HCT116 (cell line): ENCODE measurements at regions not wholly inside any gene's neighbourhood (a gene's known extent, or its start where the extent isn't known, plus 50 kb on each side); places are given as distances from the start of the nearest gene placed in this dataset.

Source experiments
- ATAC-seq: fragments of 200-7000 bp; cut with Tn5 transposase; 2 replicates; pipeline ENCODE4 v1.9.1; 2020; ENCODE audit warnings: mild to moderate bottlenecking, moderate library complexity
- BruUV-seq: library from RNA; stranded (reverse); fragments of 400-500 nt; replicated peaks from 2 replicates; lab custom pipeline; 2021; lab: Mats Ljungman, UMichigan
- CTCF ChIA-PET: fragments of 300-600 bp; sonication (Branson Sonifier 250); formaldehyde crosslinking; loops from one replicate; lab custom pipeline; 2021; ENCODE audit warnings: antibody characterized with exemption; lab: Charles Lee
- POLR2A ChIA-PET: fragments of 300-600, 350-600 bp; sonication (Branson Sonifier 250); formaldehyde crosslinking; loops from one replicate; lab custom pipeline; 2021; ENCODE audit warnings: antibody characterized with exemption; lab: Charles Lee
- RAD21 ChIA-PET, 2 experiments: fragments of 300-600 bp; sonication (Branson Sonifier 250); formaldehyde crosslinking; loops; one replicate each; lab custom pipeline; 2023; ENCODE audit warnings: low total read pairs in 2 of 2; ENCODE audit not compliant: uncharacterized antibody in 2 of 2, unreplicated experiment in 2 of 2, low non-redundant PET in 1 of 2; lab: Charles Lee
- DNase-seq: peaks from one replicate; pipeline ENCODE4 v3.0.0-alpha.2; 2010; ENCODE audit warnings: low read depth, low spot score
- H2AFZ ChIP-seq: fragments of 200-600 bp; shearing (Covaris generic), sonication (generic); 2 replicates; pipeline ENCODE4 v1.6.1; 2017; ENCODE audit warnings: low read depth, mixed run types, mixed read lengths, antibody characterized with exemption, low read length; ENCODE audit not compliant: poor library complexity, severe bottlenecking
- H3K27ac ChIP-seq: 2 replicates; pipeline ENCODE4 v1.5.1; 2012; ENCODE audit warnings: low read depth, low read length
- H3K27me3 ChIP-seq: fragments of 200-600 bp; sonication (generic); 2 replicates; pipeline ENCODE4 v1.6.1; 2016; ENCODE audit warnings: mixed run types, low read length, mixed read lengths; ENCODE audit not compliant: insufficient read depth
- H3K36me3 ChIP-seq, 2 experiments: fragments of 200-500 bp in 1 of 2; fragments of 200-600 bp in 1 of 2; sonication (Bioruptor generic) in 1 of 2; sonication (generic) in 1 of 2; 2 replicates each; pipeline versions ENCODE4 v1.5.1 to v1.6.1; 2014 to 2016; ENCODE audit warnings: low read length in 2 of 2, inconsistent platforms in 1 of 2, mixed read lengths in 1 of 2, mixed run types in 1 of 2; ENCODE audit not compliant: insufficient read depth in 2 of 2, control insufficient read depth in 1 of 2
- H3K4me1 ChIP-seq, 2 experiments: fragments of 200-600 bp in 1 of 2; sonication (generic) in 1 of 2; 2 replicates each; pipeline versions ENCODE4 v1.5.1 to v1.6.1; 2012 to 2017; ENCODE audit warnings: low read length in 2 of 2, inconsistent platforms in 1 of 2, mild to moderate bottlenecking in 1 of 2, mixed read lengths in 1 of 2, mixed run types in 1 of 2, moderate library complexity in 1 of 2; ENCODE audit not compliant: insufficient read depth in 2 of 2, control insufficient read depth in 1 of 2
- H3K4me2 ChIP-seq: fragments of 200-600 bp; sonication (generic); 2 replicates; pipeline ENCODE4 v1.6.1; 2017; ENCODE audit warnings: mixed run types, low read length, mixed read lengths
- H3K4me3 ChIP-seq, 2 experiments: fragments of 200-600 bp in 1 of 2; sonication (generic) in 1 of 2; replicated peaks in 1 of 2; 2 replicates each; pipeline ENCODE4 v1.5.1; 2011 to 2016; ENCODE audit warnings: low read length in 2 of 2, control low read depth in 1 of 2, low read depth in 1 of 2, mild to moderate bottlenecking in 1 of 2, mixed read lengths in 1 of 2, mixed run types in 1 of 2
- H3K79me2 ChIP-seq: fragments of 200-600 bp; sonication (generic); 2 replicates; pipeline ENCODE4 v1.6.1; 2017; ENCODE audit warnings: mild to moderate bottlenecking, mixed run types, low read length, moderate library complexity, mixed read lengths; ENCODE audit not compliant: insufficient read depth
- H3K9ac ChIP-seq: fragments of 200-600 bp; sonication (generic); 2 replicates; pipeline ENCODE4 v1.6.1; 2016; ENCODE audit warnings: low read length, mixed read lengths
- H3K9me2 ChIP-seq: fragments of 200-600 bp; sonication (generic), shearing (Covaris generic); 2 replicates; pipeline ENCODE4 v1.6.1; 2017; ENCODE audit warnings: mixed run types, mild to moderate bottlenecking, moderate library complexity; ENCODE audit not compliant: insufficient read depth
- H3K9me3 ChIP-seq, 2 experiments: fragments of 200-500 bp in 1 of 2; fragments of 200-600 bp in 1 of 2; sonication (Bioruptor generic) in 1 of 2; sonication (generic) in 1 of 2; 2 replicates each; pipeline ENCODE4 v1.6.1; 2014 to 2017; ENCODE audit warnings: low read length in 2 of 2, mixed read lengths in 2 of 2, inconsistent platforms in 1 of 2, low read depth in 1 of 2, mild to moderate bottlenecking in 1 of 2, mixed run types in 1 of 2, moderate library complexity in 1 of 2; ENCODE audit not compliant: control insufficient read depth in 1 of 2, insufficient read depth in 1 of 2
- H4K20me1 ChIP-seq: fragments of 200-600 bp; sonication (generic), shearing (Covaris generic); 2 replicates; pipeline ENCODE4 v1.6.1; 2017; ENCODE audit warnings: mixed run types, mild to moderate bottlenecking, moderate library complexity; ENCODE audit not compliant: insufficient read depth
- CBX3 ChIP-seq: IDR thresholded peaks from 2 replicates; pipeline ENCODE4 v1.6.1; 2012; ENCODE audit warnings: low read depth
- CEBPB ChIP-seq: IDR thresholded peaks from 2 replicates; pipeline ENCODE4 v1.6.1; 2012; ENCODE audit warnings: low read depth
- EGR1 ChIP-seq: IDR thresholded peaks from 2 replicates; pipeline ENCODE4 v1.6.1; 2012; ENCODE audit warnings: low read depth
- ELF1 ChIP-seq: IDR thresholded peaks from 2 replicates; pipeline ENCODE4 v1.6.1; 2012; ENCODE audit warnings: low read depth, borderline replicate concordance
- EZH2phosphoT487 ChIP-seq: fragments of 200-600 bp; IDR thresholded peaks from 2 replicates; pipeline ENCODE4 v1.6.1; 2018; ENCODE audit warnings: antibody characterized with exemption, borderline replicate concordance
- FOSL1 ChIP-seq: IDR thresholded peaks from 2 replicates; pipeline ENCODE4 v1.6.1; 2012; ENCODE audit warnings: low read depth
- POLR2A ChIP-seq: IDR thresholded peaks from 2 replicates; pipeline ENCODE4 v1.7.0; 2011; ENCODE audit warnings: borderline replicate concordance; ENCODE audit not compliant: insufficient read depth, insufficient read length; ENCODE audit errors: extremely low read depth
- POLR2AphosphoS5 ChIP-seq: IDR thresholded peaks from 2 replicates; pipeline ENCODE4 v1.6.1; 2011; ENCODE audit warnings: mild to moderate bottlenecking, low read depth, low read length, moderate library complexity
- SIN3A ChIP-seq: IDR thresholded peaks from 2 replicates; pipeline ENCODE4 v1.6.1; 2012; ENCODE audit warnings: low read depth
- SP1 ChIP-seq: IDR thresholded peaks from 2 replicates; pipeline ENCODE4 v1.6.1; 2012; ENCODE audit warnings: low read depth
- SRF ChIP-seq: IDR thresholded peaks from 2 replicates; pipeline ENCODE4 v1.6.1; 2012; ENCODE audit warnings: low read depth
- TCF7L2 ChIP-seq: IDR thresholded peaks from 2 replicates; pipeline ENCODE4 v1.7.0; 2011; ENCODE audit warnings: borderline replicate concordance, inconsistent platforms; ENCODE audit not compliant: insufficient read depth, insufficient read length; ENCODE audit errors: extremely low read depth
- YY1 ChIP-seq: IDR thresholded peaks from 2 replicates; pipeline ENCODE4 v1.6.1; 2011; ENCODE audit warnings: low read length, low read depth, moderate library complexity, mild to moderate bottlenecking; ENCODE audit not compliant: insufficient replicate concordance; ENCODE audit errors: extremely low read depth
- ZFX ChIP-seq: fragments of 450-650 bp; IDR thresholded peaks from 2 replicates; pipeline ENCODE4 v1.6.1; 2017
- ZNF274 ChIP-seq: fragments of 200-500 bp; sonication (Bioruptor generic); IDR thresholded peaks from 2 replicates; pipeline ENCODE4 v1.6.1; 2014; ENCODE audit warnings: mild to moderate bottlenecking, low read depth, low read length, inconsistent platforms
- intact Hi-C: fragments of 100-400 bp; cut with micrococcal nuclease; formaldehyde crosslinking; loops from 2 replicates; pipeline ENCODE4 v1.10.0; 2022
- TF ChIP-seq, protein P1 (sequence below): IDR thresholded peaks from 2 replicates; pipeline ENCODE4 v1.6.1; 2011; ENCODE audit warnings: mild to moderate bottlenecking, low read length, moderate library complexity; ENCODE audit not compliant: insufficient replicate concordance; ENCODE audit errors: extremely low read depth
- TF ChIP-seq, protein P2 (sequence below), 3 experiments: fragments of 200-600 bp in 1 of 3; sonication (generic) in 1 of 3; IDR thresholded peaks in 2 of 3; conservative IDR thresholded peaks in 1 of 3; 2 replicates each; pipeline ENCODE4 v1.5.1; 2012 to 2017; ENCODE audit warnings: low read depth in 2 of 3, low read length in 2 of 3, antibody characterized with exemption in 1 of 3, borderline replicate concordance in 1 of 3, control low read depth in 1 of 3, mild to moderate bottlenecking in 1 of 3, mixed read lengths in 1 of 3, mixed run types in 1 of 3, moderate library complexity in 1 of 3; ENCODE audit not compliant: insufficient read depth in 1 of 3
- TF ChIP-seq, protein P3 (sequence below): IDR thresholded peaks from 2 replicates; pipeline ENCODE4 v1.6.1; 2012
- TF ChIP-seq, protein P4 (sequence below): IDR thresholded peaks from 2 replicates; pipeline ENCODE4 v1.6.1; 2012; ENCODE audit warnings: low read depth
- TF ChIP-seq, protein P5 (sequence below): IDR thresholded peaks from 2 replicates; pipeline ENCODE4 v1.6.1; 2012

DNA sequence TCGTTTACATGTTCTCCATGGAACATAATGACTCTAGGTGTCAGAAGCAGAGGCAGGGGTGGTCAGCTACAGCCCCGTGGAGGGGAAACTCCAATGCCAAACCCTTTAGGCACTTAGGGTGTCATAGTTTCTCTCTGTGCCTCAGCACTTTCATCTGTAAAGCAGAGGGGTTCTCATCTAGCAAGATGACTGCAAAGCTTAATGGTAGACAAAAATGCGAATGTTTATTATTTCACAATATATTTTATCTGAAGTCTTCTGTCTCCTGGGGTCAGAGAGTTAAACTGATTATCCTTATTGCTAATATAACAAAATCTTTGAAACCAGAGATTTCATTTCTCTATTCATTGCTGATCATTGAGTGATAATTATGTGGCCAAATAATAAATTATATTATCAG, 522.5 kb downstream of the TSN start:
- POLR2A ChIA-PET: no interaction called here

More for the DNA sequence above, 522.5 kb downstream of the TSN start:
- Histone ChIP-seq H3K4me2 (no peak overlapping the region), H3K27me3 (no peaks in the 10 kb centered on the region), H3K36me3 (no peaks in the 10 kb centered on the region), H3K4me3 (no peak overlapping the region), H4K20me1 (no peaks in the 10 kb centered on the region), H2AFZ (no peak overlapping the region), H3K9me2 (no peaks in the 10 kb centered on the region), H3K9me3 (no peaks in the 10 kb centered on the region), H3K4me1 (no peaks in the 10 kb centered on the region), H3K9ac (no peak overlapping the region), H3K27ac (no peak overlapping the region), H3K79me2 (no peaks in the 10 kb centered on the region)
- ATAC-seq (no peak), DNase-seq (no peak)
- BruUV-seq: no TSS peak
- CTCF ChIA-PET: no interaction called here
- no peak for TF ChIP-seq CBX3
- TF ChIP-seq, protein P1, sequence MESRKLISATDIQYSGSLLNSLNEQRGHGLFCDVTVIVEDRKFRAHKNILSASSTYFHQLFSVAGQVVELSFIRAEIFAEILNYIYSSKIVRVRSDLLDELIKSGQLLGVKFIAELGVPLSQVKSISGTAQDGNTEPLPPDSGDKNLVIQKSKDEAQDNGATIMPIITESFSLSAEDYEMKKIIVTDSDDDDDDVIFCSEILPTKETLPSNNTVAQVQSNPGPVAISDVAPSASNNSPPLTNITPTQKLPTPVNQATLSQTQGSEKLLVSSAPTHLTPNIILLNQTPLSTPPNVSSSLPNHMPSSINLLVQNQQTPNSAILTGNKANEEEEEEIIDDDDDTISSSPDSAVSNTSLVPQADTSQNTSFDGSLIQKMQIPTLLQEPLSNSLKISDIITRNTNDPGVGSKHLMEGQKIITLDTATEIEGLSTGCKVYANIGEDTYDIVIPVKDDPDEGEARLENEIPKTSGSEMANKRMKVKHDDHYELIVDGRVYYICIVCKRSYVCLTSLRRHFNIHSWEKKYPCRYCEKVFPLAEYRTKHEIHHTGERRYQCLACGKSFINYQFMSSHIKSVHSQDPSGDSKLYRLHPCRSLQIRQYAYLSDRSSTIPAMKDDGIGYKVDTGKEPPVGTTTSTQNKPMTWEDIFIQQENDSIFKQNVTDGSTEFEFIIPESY: no peak
- TF ChIP-seq, protein P2, sequence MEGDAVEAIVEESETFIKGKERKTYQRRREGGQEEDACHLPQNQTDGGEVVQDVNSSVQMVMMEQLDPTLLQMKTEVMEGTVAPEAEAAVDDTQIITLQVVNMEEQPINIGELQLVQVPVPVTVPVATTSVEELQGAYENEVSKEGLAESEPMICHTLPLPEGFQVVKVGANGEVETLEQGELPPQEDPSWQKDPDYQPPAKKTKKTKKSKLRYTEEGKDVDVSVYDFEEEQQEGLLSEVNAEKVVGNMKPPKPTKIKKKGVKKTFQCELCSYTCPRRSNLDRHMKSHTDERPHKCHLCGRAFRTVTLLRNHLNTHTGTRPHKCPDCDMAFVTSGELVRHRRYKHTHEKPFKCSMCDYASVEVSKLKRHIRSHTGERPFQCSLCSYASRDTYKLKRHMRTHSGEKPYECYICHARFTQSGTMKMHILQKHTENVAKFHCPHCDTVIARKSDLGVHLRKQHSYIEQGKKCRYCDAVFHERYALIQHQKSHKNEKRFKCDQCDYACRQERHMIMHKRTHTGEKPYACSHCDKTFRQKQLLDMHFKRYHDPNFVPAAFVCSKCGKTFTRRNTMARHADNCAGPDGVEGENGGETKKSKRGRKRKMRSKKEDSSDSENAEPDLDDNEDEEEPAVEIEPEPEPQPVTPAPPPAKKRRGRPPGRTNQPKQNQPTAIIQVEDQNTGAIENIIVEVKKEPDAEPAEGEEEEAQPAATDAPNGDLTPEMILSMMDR (IDR thresholded peaks at IDR 0.05 in 2 of 3, conservative IDR thresholded peaks at IDR 0.05 in 1 of 3; ENCODE audit: borderline replicate concordance in 1 of 3, insufficient read depth in 1 of 3, low read depth in 2 of 3, low read length in 2 of 3): no peak
- TF ChIP-seq, protein P3, sequence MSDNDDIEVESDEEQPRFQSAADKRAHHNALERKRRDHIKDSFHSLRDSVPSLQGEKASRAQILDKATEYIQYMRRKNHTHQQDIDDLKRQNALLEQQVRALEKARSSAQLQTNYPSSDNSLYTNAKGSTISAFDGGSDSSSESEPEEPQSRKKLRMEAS: no peak
- TF ChIP-seq SP1: no peak
- no peak for TF ChIP-seq TCF7L2
- TF ChIP-seq SIN3A: no peak
- TF ChIP-seq, protein P4, sequence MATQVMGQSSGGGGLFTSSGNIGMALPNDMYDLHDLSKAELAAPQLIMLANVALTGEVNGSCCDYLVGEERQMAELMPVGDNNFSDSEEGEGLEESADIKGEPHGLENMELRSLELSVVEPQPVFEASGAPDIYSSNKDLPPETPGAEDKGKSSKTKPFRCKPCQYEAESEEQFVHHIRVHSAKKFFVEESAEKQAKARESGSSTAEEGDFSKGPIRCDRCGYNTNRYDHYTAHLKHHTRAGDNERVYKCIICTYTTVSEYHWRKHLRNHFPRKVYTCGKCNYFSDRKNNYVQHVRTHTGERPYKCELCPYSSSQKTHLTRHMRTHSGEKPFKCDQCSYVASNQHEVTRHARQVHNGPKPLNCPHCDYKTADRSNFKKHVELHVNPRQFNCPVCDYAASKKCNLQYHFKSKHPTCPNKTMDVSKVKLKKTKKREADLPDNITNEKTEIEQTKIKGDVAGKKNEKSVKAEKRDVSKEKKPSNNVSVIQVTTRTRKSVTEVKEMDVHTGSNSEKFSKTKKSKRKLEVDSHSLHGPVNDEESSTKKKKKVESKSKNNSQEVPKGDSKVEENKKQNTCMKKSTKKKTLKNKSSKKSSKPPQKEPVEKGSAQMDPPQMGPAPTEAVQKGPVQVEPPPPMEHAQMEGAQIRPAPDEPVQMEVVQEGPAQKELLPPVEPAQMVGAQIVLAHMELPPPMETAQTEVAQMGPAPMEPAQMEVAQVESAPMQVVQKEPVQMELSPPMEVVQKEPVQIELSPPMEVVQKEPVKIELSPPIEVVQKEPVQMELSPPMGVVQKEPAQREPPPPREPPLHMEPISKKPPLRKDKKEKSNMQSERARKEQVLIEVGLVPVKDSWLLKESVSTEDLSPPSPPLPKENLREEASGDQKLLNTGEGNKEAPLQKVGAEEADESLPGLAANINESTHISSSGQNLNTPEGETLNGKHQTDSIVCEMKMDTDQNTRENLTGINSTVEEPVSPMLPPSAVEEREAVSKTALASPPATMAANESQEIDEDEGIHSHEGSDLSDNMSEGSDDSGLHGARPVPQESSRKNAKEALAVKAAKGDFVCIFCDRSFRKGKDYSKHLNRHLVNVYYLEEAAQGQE: no peak
- no peak for TF ChIP-seq CEBPB
- no peak for TF ChIP-seq POLR2A
- no peak for TF ChIP-seq ELF1
- TF ChIP-seq SRF: no peak
- no peak for TF ChIP-seq POLR2AphosphoS5
- TF ChIP-seq, protein P5, sequence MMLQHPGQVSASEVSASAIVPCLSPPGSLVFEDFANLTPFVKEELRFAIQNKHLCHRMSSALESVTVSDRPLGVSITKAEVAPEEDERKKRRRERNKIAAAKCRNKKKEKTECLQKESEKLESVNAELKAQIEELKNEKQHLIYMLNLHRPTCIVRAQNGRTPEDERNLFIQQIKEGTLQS: no peak
- TF ChIP-seq EZH2phosphoT487: no peak
- TF ChIP-seq FOSL1: no peak
- TF ChIP-seq YY1: no peak
- TF ChIP-seq ZNF274: no peak
- no peak for TF ChIP-seq EGR1
- TF ChIP-seq ZFX: no peak
- intact Hi-C loops: no loop called here
- RAD21 ChIA-PET: no interaction called here
